Nephron (organoid): ENCODE measurements at regions not wholly inside any gene's neighbourhood (a gene's known extent, or its start where the extent isn't known, plus 50 kb on each side); places are given as distances from the start of the nearest gene placed in this dataset.
"Not testable (repeated sequence)": the region's sequence is repeated elsewhere in the genome, so short reads cannot be mapped to it uniquely, and the experiment has no call there.

Experiments used
- H3K27ac Mint-ChIP-seq, 3 experiments: 2 replicates each; pipeline ENCODE4 v1.8.0; 2020; ENCODE audit warnings: mixed read lengths in 3 of 3, mild to moderate bottlenecking in 2 of 3, moderate library complexity in 1 of 3
- H3K27me3 Mint-ChIP-seq: 2 replicates; pipeline ENCODE4 v1.8.0; 2021; ENCODE audit warnings: low read depth, mild to moderate bottlenecking, moderate library complexity, mixed read lengths
- H3K36me3 Mint-ChIP-seq: 2 replicates; pipeline ENCODE4 v1.8.0; 2020; ENCODE audit warnings: low read depth, mixed read lengths
- H3K4me1 Mint-ChIP-seq: 2 replicates; pipeline ENCODE4 v1.8.0; 2020; ENCODE audit warnings: mixed read lengths
- H3K4me3 Mint-ChIP-seq, 3 experiments: 2 replicates each; pipeline ENCODE4 v1.8.0; 2020; ENCODE audit warnings: mild to moderate bottlenecking in 3 of 3, mixed read lengths in 3 of 3, moderate library complexity in 2 of 3
- H3K9me3 Mint-ChIP-seq: 2 replicates; pipeline ENCODE4 v1.8.0; 2020; ENCODE audit warnings: mixed read lengths
- CTCF ChIP-seq, 3 experiments: fragments of 200-600 bp; sonication (generic); IDR thresholded peaks; one replicate each; pipeline ENCODE4 v1.5.0; 2021; ENCODE audit warnings: antibody characterized with exemption in 3 of 3; ENCODE audit not compliant: unreplicated experiment in 3 of 3

GRCh38 chr15:88965097-88965496, 51.9 kb upstream of the MFGE8 start:
- not testable (repeated sequence) for H3K27me3 Mint-ChIP-seq, H3K36me3 Mint-ChIP-seq, H3K27ac Mint-ChIP-seq, H3K4me3 Mint-ChIP-seq, H3K4me1 Mint-ChIP-seq
- peaks cover 48% of the 10 kb centered on the region for H3K9me3 Mint-ChIP-seq

GRCh38 chr15:88970232-88970631, 57.1 kb upstream of the MFGE8 start:
- Mint-ChIP-seq H3K4me1 (no peaks in the 10 kb centered on the region), H3K27ac (no peak overlapping the region), H3K36me3 (peaks cover 15% of the 10 kb centered on the region)

GRCh38 chr15:88974392-88974791, 61.2 kb upstream of the MFGE8 start:
- no peak overlapping the region for H3K27ac Mint-ChIP-seq
- H3K9me3 Mint-ChIP-seq: peaks cover 22% of the 10 kb centered on the region
- no peaks in the 10 kb centered on the region for H3K4me1 Mint-ChIP-seq
- no peaks in the 10 kb centered on the region for H3K27me3 Mint-ChIP-seq
- TF ChIP-seq CTCF (IDR thresholded peaks at IDR 0.05; ENCODE audit: unreplicated experiment in 3 of 3): no peak
- H3K36me3 Mint-ChIP-seq: peaks cover 8% of the 10 kb centered on the region
- no peak overlapping the region for H3K4me3 Mint-ChIP-seq

More at GRCh38 chr15:88970232-88970631, 57.1 kb upstream of the MFGE8 start:
- no peaks in the 10 kb centered on the region for H3K27me3 Mint-ChIP-seq
- H3K4me3 Mint-ChIP-seq: no peak overlapping the region
- H3K9me3 Mint-ChIP-seq: peaks cover 45% of the 10 kb centered on the region
- no peak for TF ChIP-seq CTCF (IDR thresholded peaks at IDR 0.05; ENCODE audit: unreplicated experiment in 3 of 3)

GRCh38 chr15:88975891-88976290, 62.7 kb upstream of the MFGE8 start:
- no peak overlapping the region for H3K27ac Mint-ChIP-seq
- no peak overlapping the region for H3K4me3 Mint-ChIP-seq
- H3K36me3 Mint-ChIP-seq: peaks cover 8% of the 10 kb centered on the region
- H3K27me3 Mint-ChIP-seq: no peaks in the 10 kb centered on the region
- no peaks in the 10 kb centered on the region for H3K4me1 Mint-ChIP-seq
- H3K9me3 Mint-ChIP-seq: peaks cover 10% of the 10 kb centered on the region
- no peak for TF ChIP-seq CTCF (IDR thresholded peaks at IDR 0.05; ENCODE audit: unreplicated experiment in 3 of 3)

- Mint-ChIP-seq H3K27ac (no peak overlapping the region), H3K4me1 (no peaks in the 10 kb centered on the region), H3K27me3 (no peaks in the 10 kb centered on the region), H3K36me3 (peaks cover 7% of the 10 kb centered on the region), H3K9me3 (peaks cover 6% of the 10 kb centered on the region), H3K4me3 (no peak overlapping the region)
- TF ChIP-seq CTCF (IDR thresholded peaks at IDR 0.05; ENCODE audit: unreplicated experiment in 3 of 3): no peak
Observed at GRCh38 chr15:88976656-88977055, 63.5 kb upstream of the MFGE8 start.

- Mint-ChIP-seq H3K27ac (no peak overlapping the region), H3K4me1 (no peaks in the 10 kb centered on the region), H3K4me3 (no peak overlapping the region), H3K27me3 (peaks cover 3% of the 10 kb centered on the region), H3K36me3 (no peaks in the 10 kb centered on the region), H3K9me3 (no peaks in the 10 kb centered on the region)
- TF ChIP-seq CTCF (IDR thresholded peaks at IDR 0.05; ENCODE audit: unreplicated experiment in 3 of 3): no peak
Observed at GRCh38 chr15:88979674-88980073, 66.5 kb upstream of the MFGE8 start.
